HG03060 (cell line): ENCODE measurements at regions not wholly inside any gene's neighbourhood (a gene's known extent, or its start where the extent isn't known, plus 50 kb on each side); places are given as distances from the start of the nearest gene placed in this dataset.

Experiments
- ATAC-seq: cut with Tn5 transposase; IDR thresholded peaks from one replicate; pipeline ENCODE4 v1.9.1; 2021; ENCODE audit warnings: low read depth, moderate number of reproducible peaks; ENCODE audit not compliant: unreplicated experiment

DNA sequence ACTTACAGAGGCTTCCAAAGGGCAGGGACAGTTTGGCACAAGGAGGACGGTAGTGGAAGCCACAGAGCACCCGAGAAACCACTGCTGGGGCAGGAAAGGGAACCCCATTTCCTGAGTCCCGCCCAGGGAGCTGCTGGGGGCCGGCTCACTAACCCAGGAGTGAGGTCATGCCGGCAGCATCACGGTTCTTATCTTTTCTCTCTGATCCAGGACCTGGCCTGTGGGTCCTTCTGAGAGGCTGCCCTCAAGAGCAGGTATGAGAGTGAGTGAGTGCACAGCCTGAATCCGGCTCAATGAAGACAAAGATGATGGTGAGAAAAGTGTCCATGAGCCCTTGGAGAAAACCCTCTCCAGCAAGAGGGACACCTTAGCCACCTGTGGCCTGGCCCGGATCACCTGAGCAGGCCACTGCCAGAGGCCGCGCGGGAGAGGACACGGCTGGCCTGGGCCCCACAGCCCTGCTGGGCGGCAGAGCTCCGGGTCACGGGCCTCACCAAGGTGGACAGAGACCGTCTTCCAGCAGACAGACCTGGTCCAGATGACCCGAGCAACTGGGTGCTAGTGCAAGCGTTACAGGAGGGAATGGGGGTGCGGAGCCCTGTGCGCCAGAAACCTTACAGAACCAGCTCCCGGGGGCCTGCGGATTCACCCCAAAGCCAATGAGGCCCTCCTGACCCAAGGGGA, 94.9 kb downstream of the RIPK4 start:
- no peak for ATAC-seq

DNA sequence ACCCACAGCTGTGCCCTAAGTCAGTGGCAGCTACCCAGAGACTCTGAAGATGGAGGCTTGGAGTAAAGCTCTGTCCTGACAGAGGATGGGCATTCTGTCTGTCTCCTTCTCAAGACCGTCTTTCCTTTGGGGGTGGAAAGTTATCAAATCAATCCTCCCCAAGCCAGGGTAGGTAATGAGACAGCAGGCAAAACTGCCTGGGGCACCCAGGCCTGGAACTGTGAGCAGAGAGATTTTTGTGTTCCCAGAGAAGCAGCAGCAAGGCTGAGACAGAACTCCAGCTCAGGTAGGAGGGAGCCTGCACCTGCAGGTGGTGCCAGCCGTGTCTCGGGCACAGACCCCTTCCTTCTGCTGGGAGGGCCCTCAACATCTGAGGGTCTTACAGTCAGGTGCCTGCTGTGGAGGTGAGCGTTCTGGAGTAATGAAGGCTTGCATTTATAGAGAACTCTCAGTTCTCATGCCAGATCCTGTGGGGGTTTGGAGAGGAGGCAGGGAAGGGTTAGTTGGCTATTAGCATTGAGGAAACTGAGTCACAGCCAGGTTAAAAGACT, 95.6 kb downstream of the RIPK4 start:
- no peak for ATAC-seq

GRCh38 chr21:41670056-41670805, 96.6 kb downstream of the RIPK4 start:
- ATAC-seq: no peak

GRCh38 chr21:41669533-41669830, 97.4 kb downstream of the RIPK4 start:
- no peak for ATAC-seq

DNA sequence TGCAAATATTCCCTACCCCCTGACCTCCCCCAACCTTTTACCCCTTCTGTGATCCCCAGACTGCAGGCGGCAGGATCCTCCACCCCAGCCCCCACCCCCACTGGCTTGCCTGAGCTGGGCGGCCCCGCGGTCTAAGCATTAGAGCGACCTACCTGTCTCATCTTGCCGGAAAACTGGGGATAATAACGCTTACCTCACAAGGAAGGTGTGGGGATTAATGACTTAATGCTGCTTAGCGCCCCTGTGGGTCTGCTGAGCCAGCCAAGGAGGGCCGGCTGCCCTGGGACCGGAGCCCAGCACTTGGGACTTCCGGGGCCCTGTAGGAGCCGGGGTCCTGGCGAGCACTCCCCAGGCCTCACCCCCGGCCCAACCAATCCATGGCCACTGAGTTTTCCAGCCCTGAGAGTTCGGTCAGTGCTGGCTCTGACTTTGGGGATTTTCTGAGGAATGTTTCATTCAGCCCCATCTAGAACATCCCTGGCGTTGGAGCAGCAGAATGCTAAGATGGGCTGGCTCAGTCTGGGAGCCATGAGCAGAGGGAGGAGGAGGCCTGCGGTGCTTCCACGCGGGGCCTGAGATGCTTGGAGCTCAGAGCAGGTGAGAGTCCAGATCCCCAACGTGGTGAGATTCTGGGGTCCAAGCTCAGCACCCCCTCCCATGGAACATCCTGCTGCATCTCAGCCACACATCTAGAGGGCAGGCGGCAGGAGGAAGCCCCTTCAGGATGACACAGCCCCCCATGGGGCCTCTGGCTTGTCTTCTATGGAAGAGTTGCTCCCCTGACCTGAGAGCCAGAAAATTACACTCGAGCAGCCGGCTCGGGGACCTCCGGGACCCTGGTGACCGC, 97.9 kb downstream of the RIPK4 start:
- no peak for ATAC-seq

DNA sequence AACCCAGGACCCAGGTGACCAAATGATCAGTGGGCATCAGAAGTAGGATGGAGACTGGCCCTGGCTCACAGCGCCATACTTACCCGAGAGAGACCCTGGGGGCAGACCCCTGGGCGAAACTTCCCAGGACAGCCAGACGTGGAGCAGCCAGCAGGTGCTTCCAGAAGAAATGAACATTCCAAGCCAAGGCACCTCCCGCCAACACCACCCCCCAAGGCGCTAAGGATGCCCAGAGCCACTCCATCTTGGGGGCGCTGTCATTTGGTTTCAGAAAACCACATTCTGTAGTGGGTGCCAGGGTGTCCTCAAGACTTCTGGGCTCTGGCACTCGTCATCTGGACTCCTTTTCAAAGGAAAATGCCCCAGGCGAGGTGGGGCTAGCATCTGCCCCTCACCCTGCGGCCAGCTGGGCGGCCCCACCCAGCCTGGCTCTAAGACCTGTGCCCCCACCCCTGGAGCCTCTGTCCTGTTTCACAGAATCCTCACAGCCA, 98.8 kb downstream of the RIPK4 start:
- ATAC-seq: no peak

DNA sequence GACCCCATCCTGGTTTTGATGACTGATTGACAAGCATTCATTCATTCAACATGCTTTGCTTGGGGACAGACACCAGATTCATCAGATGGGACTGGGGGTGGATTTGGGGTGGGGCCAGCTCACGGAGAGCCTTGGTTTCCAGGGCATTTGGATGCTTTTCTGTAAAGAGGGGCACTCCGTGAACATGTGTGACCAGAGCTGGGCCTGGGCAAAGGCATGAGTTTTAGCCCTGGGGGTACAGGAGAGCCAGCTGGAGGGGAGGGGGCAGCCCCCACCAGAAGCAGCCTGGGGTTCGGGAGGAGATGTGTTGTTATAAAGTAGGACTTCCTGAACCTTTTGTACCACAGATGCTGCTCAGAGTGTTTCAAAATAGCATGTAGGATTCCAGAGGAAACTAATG, 99.7 kb downstream of the RIPK4 start:
- ATAC-seq: no peak

GRCh38 chr21:41666641-41667081, 100.2 kb downstream of the RIPK4 start:
- no peak for ATAC-seq

DNA sequence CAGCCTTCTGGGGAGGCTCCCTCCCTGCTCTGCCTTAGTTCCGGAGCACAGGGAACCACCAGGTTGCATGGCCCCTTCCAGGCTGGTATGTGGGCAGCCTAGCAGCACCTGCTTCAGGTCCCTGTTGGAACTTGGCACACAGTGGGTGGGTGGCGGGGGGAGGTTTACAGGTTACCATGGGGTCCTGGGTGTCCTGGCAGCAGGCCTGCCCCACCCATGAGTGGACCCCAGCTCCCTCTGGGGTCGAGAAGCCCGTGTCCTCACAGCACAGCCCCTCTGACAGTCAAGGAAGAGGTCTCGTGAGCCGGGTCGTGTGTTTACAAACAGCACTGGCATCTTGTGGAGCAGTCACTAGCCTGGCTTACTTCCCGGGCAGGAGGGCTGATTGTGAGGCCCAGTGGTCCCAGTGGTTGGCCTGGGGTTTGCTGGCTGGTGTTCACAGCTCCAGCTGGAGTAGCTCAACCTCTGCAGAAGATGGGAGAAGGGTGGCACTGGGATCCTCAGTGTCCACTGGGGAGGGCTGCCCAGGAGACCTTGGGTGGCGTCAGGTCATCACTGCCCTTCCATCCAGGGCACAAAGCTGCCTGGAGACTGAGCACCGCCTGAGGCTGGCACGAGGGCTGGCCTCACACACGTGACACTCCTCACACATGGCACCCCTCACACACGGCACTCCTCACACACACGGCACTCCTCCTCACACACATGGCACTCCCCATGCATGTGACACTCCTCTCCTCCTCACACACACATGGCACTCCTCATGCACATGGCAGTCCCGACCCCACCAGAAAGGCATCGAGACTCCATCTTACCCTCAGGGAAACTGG, 100.9 kb downstream of the RIPK4 start:
- ATAC-seq: no peak

- ATAC-seq: no peak
Observed at GRCh38 chr21:41664881-41665765, 101.7 kb downstream of the RIPK4 start.

GRCh38 chr21:41663805-41664788, 102.8 kb downstream of the RIPK4 start:
- no peak for ATAC-seq

DNA sequence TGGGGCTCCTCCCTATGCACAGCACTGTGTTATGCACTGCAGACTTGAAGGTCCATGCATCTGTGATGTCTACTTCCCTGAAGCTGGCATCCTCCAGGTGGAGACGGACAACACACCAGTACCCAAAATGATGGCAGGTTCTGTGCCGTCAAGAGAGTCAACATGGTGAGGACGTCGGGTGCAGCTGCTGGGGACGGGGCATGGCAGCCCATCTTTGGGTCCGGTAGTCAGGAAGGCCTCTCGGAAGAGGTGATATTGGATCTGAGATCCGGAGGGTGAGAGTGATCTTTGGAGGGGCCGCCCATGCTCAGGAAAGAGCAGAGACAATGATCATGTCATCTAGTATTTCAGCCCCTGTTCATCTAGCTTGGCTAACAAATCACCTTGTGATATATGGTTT, 104.1 kb downstream of the RIPK4 start:
- no peak for ATAC-seq

- ATAC-seq: no peak
Observed at GRCh38 chr21:41662161-41662560, 104.7 kb downstream of the RIPK4 start.

DNA sequence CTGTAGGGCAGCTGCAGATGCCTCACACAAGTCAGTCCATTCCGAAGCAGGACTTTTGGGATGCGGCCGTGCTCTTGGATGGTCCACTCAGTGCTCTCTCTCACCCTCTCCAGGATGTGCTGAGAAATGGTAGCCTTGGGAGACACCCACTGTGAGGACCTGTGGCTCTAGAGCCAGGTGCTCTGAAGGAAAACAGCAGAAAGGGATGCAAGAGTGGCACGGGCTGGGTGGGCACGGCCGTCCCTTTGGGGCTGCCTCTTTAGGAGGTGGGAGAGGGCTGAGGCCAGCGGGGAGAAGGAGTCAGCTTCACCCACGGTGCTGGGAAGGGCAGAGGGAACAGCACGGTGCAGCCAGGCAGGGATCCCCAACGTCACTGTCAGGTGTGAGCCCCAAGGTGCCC, 106.1 kb downstream of the RIPK4 start:
- no peak for ATAC-seq

DNA sequence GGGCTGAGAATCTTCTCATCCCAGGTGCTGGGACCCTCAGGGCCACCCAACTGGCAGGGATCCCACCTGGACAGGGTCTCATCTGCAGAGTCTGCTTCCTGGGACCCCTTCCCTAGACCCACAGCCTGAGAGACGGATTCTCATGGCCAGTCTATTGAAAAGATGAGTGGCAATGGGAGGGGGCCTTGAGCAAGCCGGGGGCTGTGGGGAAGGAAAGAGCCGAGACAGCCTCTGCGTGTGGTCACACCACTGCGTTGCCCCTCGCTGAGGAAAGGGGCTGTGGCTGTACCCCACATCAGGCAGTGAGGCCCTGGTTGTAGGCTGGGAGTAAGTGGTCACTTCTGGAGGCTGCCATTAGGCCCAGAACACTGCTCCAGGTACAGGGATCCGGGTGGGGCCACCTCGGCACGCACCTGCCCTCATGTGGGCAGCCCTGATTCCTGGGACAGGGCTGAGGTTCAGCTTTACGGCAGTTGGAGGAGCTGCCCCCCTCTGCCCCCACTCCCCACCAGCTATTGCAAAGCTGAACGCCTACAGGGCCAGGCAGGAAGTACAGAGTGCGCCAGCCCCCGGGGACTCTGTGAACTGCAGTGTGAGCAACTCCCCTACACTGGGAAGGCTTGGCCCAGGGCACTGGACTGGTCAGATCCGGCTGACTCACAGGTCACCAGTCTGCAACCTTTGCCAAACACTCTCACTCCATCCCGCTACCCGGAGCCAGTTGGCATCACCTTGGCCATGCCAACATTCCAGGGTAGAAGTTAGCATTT, 106.9 kb downstream of the RIPK4 start:
- no peak for ATAC-seq

DNA sequence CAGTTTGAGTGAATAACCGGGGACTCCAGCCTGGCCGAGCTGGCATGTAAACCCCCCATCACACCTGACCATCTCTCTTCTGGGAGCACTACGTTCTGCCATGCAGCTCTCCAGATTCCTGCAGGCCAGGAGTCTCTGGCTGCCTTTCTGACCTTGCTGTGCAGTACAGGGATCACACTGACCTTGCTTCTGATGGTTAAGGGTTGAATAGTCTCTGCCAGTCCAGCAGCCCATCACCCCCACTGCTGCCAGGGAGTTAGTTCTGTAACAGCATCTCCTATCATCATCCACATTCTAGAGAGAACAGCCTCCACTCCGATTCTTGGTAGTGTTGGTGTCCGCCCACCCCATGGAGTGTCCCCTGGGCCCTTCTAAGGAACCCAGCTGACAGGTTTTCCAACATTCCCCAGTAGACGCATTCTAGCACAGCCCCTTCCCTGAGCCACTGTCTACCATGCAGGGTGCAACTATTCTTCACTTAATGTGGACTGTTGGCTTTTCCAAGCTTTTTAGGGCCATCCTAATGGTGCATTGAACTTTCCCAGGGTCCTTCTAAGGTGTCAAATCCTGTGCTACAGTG, 109.8 kb downstream of the RIPK4 start:
- no peak for ATAC-seq

DNA sequence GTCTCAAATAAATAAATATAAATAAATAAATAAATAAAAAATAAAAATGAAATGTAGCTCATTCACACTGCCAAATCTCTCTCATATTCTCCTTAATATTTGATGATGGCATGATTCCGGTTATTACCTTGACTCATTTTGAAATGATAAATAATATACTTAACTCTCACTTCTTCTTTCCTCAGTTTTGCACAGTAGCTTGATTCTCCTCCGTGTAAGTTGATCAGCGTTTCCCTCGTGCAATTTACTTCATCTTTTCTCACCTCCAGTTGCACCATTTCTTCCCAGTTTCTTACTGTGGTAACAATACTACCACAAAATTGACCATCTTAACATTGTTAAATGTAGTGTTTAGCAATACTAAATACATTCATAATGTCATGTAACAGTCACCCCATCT, 111.6 kb downstream of the RIPK4 start:
- ATAC-seq: no peak
